NCI-H2196 treated with DMSO at 0.1 percent for 48 hours (cell line): ENCODE measurements at regions not wholly inside any gene's neighbourhood (a gene's known extent, or its start where the extent isn't known, plus 50 kb on each side); places are given as distances from the start of the nearest gene placed in this dataset.

Source experiments
- DNase-seq: peaks from one replicate; lab custom pipeline; 2025; ENCODE audit not compliant: unreplicated experiment; lab: John Stamatoyannopoulos, UW

GRCh38 chr2:19140463-19141208 lies 217.8 kb downstream of the OSR1 start:
- peak; percentile 86 for DNase-seq

DNA sequence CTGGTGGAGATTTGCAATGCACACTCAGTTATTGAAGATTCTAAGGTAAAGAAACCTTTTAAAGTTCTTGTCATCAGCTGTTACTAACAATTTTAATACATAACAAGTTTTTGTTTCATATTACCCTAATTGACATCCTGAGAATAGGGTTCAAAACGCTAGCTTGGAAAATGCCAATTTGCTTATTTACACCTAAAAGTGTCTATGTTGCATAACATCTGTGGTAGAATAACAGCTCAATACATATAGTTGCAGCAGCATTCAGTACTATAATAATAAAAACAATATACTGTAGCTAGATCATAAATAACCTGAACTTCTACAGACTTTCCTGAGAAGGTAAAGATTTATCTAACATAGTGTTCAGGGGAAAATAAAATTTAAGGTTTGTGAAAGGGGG lies 219.0 kb downstream of the OSR1 start:
- no peak for DNase-seq

- no peak for DNase-seq
Measured at GRCh38 chr2:19138264-19138825, 220.1 kb downstream of the OSR1 start.

DNA sequence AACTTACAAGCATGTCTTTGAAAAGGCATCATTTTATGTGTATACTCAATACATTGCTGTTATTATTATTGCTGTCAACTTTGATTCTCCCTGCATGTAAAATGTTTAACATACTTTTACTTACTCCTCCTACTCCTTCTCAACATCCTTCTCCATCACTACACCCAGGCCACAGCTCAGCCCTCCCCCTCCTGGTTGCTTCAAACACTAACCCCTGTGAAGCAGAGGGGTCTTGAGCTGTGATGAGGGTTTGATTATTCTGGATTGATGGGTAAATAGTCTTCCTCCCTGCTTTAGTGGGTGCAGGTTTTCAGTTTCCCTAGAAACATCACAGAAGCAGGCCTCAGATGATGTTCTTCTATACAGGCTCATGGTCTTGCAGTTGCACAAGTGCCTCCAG lies 221.0 kb downstream of the OSR1 start:
- DNase-seq: no peak

DNA sequence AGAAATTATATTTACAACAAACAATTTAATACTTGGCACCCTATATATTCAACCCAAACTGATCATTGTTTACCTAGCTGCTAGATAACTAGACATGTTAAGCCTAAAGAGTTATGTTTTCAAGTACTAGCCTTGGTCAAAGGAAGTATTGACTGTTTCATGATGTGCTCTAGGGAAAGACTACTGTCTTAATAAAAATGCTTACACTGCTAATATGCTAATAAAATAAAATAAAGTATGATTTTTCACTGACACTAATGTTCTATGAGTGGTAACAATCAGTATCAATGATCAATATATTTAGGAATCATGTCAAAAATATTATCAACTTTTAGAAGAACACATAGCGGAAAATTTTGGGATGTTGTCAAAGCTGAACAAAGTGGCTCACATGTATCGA lies 225.5 kb downstream of the OSR1 start:
- DNase-seq: no peak

GRCh38 chr2:19131871-19132270 lies 226.6 kb downstream of the OSR1 start:
- no peak for DNase-seq

GRCh38 chr2:19128148-19128547 lies 230.3 kb downstream of the OSR1 start:
- no peak for DNase-seq

GRCh38 chr2:19127616-19128015 lies 230.8 kb downstream of the OSR1 start:
- no peak for DNase-seq

- DNase-seq: no peak
Measured at GRCh38 chr2:19125901-19126680, 232.3 kb downstream of the OSR1 start.

GRCh38 chr2:19124135-19124534 lies 234.3 kb downstream of the OSR1 start:
- no peak for DNase-seq

DNA sequence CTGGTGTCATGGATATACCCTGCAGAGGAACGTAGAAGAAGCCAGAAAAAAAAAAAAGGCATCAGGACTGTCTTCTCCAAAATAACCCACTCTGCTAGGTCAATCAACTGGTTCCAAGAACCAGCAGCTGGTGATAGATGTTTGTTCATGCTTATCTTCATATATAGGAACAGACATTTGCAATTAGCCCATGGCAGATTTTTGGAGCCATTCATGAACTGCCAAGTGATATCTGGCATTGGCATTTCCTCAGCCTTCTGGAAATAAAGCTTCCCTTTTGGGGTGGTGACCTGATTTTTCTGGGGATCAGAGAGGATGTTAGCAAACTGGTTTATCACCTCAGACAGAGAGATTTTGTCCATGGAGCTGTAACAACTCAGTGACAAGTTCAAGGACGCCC lies 234.9 kb downstream of the OSR1 start:
- DNase-seq: no peak

- DNase-seq: no peak
Measured at GRCh38 chr2:19122220-19122619, 236.2 kb downstream of the OSR1 start.

GRCh38 chr2:19120941-19121750 lies 237.3 kb downstream of the OSR1 start:
- no peak for DNase-seq

GRCh38 chr2:19120181-19120580 lies 238.2 kb downstream of the OSR1 start:
- DNase-seq: no peak

GRCh38 chr2:19119326-19120001 lies 239.0 kb downstream of the OSR1 start:
- DNase-seq: no peak

- no peak for DNase-seq
Measured at GRCh38 chr2:19116918-19117317, 241.5 kb downstream of the OSR1 start.

DNA sequence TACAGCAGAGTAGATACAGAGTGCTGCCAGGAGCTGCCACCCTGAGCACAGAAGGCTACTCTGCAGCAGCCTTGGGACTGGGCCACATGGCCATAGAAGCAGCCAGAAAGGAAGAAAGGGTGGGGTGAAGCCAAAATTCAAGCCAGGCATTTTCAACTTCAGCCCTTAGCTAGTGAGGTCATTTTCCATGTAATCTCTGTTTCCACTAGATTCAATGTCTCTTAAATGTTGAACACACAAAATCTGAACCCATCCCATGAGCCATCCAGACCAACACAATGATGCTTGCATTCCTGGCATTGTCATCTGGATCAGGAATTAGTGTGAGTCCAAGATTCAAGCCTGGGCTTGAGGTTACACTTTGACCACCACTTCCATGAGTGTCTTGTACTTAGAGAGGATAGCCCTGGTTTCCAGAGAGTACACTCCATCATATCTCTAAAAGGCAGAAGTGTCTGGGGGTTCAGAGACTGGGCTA lies 243.6 kb downstream of the OSR1 start:
- no peak for DNase-seq

DNA sequence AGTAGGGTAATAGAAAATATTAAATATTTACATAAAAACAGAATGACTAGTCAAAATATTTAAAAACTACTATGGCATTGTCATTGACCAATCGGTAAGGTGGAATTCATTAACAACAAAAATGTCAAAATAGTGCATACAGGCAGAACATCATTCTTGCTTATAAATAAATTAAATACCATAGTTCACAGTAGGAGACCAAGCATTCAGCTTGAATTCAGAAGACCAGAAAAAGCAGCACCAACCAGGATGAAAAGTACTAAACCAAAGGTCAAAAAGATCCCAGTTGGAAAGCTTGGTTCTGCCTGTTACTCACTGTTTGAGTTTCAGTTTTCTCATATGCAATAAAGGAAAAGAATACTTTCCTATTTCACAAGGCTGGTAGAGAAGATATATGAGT lies 244.3 kb downstream of the OSR1 start:
- no peak for DNase-seq

DNA sequence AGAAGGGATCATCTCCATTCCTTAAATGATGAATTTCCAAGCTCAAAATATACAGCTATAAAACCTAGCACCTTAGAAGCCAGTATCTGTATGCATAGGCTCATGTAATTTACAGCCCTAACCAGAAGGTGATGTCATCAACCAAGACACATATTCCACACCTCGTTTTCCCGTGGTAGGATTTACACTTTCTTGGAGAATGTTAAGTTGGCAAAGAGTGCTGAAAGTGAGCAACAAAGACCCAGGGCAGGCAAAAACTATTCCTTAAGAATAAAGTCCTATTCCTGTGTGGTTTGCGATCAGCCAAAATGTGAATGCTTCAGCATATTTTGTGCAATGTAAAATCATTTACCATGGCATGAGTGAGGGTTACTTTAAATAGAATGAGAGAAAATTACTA lies 247.1 kb downstream of the OSR1 start:
- no peak for DNase-seq

GRCh38 chr2:19109518-19109917 lies 248.9 kb downstream of the OSR1 start:
- DNase-seq: no peak

DNA sequence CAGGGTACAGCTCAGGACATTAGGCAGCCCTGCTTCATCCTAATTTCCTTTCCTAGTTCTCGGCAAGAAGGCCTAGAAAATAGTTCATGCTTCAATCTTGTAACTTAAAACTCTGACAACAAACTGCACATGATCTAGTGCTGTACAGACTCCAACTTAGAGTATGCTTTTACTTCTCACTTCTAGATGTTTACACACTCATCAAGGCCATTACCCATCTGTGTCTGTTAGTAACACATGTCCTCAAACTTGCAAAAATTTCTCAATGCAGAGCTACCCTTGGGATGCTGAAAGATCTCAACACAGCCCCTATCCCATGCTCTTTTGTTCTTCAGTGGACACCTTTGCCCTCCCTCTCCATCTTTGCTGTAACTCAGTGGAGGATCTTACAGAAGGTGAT lies 252.0 kb downstream of the OSR1 start:
- no peak for DNase-seq
